PC-9 (cell line): ENCODE measurements at regions not wholly inside any gene's neighbourhood (a gene's known extent, or its start where the extent isn't known, plus 50 kb on each side); places are given as distances from the start of the nearest gene placed in this dataset.

ENCODE experiments used
- EZH2 ChIP-seq: fragments of 200-600 bp; sonication (generic); IDR thresholded peaks from 2 replicates; pipeline ENCODE4 v1.8.0; 2017; ENCODE audit warnings: antibody characterized with exemption, low read depth
- TF ChIP-seq, protein P1 (sequence below): fragments of 200-600 bp; sonication (generic); conservative IDR thresholded peaks from 2 replicates; pipeline ENCODE4 v1.6.1; 2017; ENCODE audit warnings: mixed run types, antibody characterized with exemption, mild to moderate bottlenecking, moderate library complexity

DNA sequence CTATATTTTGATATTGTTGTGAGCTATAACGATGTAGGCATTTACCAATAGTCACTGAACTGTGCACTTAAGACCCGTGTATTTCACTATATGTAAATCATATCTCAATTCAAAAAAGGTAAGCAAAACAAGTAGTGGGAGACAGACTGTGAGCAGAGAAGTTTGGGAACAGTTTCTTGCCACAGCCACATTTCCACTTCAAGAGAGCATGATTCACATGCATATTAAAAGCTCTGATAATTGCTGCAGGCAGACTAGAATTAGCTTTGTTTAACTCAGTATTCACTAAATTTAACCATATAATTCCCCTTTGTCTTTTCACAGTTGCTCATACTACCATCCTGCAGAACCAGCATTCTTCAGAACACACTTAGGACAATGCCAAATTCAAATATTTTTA is 168.4 kb upstream of the ZNF385D start:
- TF ChIP-seq, protein P1, sequence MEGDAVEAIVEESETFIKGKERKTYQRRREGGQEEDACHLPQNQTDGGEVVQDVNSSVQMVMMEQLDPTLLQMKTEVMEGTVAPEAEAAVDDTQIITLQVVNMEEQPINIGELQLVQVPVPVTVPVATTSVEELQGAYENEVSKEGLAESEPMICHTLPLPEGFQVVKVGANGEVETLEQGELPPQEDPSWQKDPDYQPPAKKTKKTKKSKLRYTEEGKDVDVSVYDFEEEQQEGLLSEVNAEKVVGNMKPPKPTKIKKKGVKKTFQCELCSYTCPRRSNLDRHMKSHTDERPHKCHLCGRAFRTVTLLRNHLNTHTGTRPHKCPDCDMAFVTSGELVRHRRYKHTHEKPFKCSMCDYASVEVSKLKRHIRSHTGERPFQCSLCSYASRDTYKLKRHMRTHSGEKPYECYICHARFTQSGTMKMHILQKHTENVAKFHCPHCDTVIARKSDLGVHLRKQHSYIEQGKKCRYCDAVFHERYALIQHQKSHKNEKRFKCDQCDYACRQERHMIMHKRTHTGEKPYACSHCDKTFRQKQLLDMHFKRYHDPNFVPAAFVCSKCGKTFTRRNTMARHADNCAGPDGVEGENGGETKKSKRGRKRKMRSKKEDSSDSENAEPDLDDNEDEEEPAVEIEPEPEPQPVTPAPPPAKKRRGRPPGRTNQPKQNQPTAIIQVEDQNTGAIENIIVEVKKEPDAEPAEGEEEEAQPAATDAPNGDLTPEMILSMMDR, result no peak
- TF ChIP-seq EZH2, result no peak
